Caki2 (cell line): ENCODE measurements at regions not wholly inside any gene's neighbourhood (a gene's known extent, or its start where the extent isn't known, plus 50 kb on each side); places are given as distances from the start of the nearest gene placed in this dataset.
"Not testable (repeated sequence)": the region's sequence is repeated elsewhere in the genome, so short reads cannot be mapped to it uniquely, and the experiment has no call there.

Source experiments
- DNase-seq: peaks from one replicate; pipeline ENCODE4 v3.0.0-alpha.2; 2015; ENCODE audit warnings: low read depth
- in situ Hi-C: cut with HindIII; loops from 2 replicates; pipeline ENCODE4 v1.10.0; 2016; ENCODE audit warnings: low sequenced_read_pairs, low pct_unique_long_range_greater_than_20kb, mixed read lengths

- DNase-seq = no peak
- in situ Hi-C loops = no loop called here
These were observed 209.2 kb upstream of the ZNF32 start for GRCh38 chr10:43857931-43858315.

- in situ Hi-C loops = no loop called here
- DNase-seq = peak; percentile 64
These were observed 208.7 kb upstream of the ZNF32 start for GRCh38 chr10:43857206-43857930.

- in situ Hi-C loops = no loop called here
- no peak for DNase-seq
These were observed 207.6 kb upstream of the ZNF32 start for GRCh38 chr10:43856299-43856698.

GRCh38 chr10:43855667-43856210 lies 207.1 kb upstream of the ZNF32 start:
- in situ Hi-C loops = no loop called here
- no peak for DNase-seq

GRCh38 chr10:43854007-43854406 lies 205.3 kb upstream of the ZNF32 start:
- DNase-seq = peak; percentile 79
- in situ Hi-C loops = no loop called here

GRCh38 chr10:43853369-43853768 lies 204.7 kb upstream of the ZNF32 start:
- in situ Hi-C loops = no loop called here
- DNase-seq = no peak

- in situ Hi-C loops = no loop called here
- no peak for DNase-seq
These were observed 204.0 kb upstream of the ZNF32 start for GRCh38 chr10:43852644-43853214.

- DNase-seq = no peak
- in situ Hi-C loops = no loop called here
These were observed 203.5 kb upstream of the ZNF32 start for GRCh38 chr10:43852149-43852548.

- peak; percentile 25 for DNase-seq
- in situ Hi-C loops = no loop called here
These were observed 202.3 kb upstream of the ZNF32 start for GRCh38 chr10:43851030-43851429.

GRCh38 chr10:43849551-43849950 lies 200.9 kb upstream of the ZNF32 start:
- no peak for DNase-seq
- in situ Hi-C loops = no loop called here

- no peak for DNase-seq
- in situ Hi-C loops = no loop called here
These were observed 198.3 kb upstream of the ZNF32 start for GRCh38 chr10:43846968-43847367.

GRCh38 chr10:43846187-43846680 lies 197.6 kb upstream of the ZNF32 start:
- DNase-seq = no peak
- in situ Hi-C loops = no loop called here

- in situ Hi-C loops = no loop called here
- no peak for DNase-seq
These were observed 196.4 kb upstream of the ZNF32 start for GRCh38 chr10:43845121-43845520.

- no peak for DNase-seq
- in situ Hi-C loops = no loop called here
These were observed 195.5 kb upstream of the ZNF32 start for GRCh38 chr10:43844221-43844620.

GRCh38 chr10:43843321-43844101 lies 194.8 kb upstream of the ZNF32 start:
- in situ Hi-C loops = no loop called here
- DNase-seq = no peak

- no peak for DNase-seq
- in situ Hi-C loops = no loop called here
These were observed 193.8 kb upstream of the ZNF32 start for GRCh38 chr10:43842496-43842895.

GRCh38 chr10:43842072-43842471 lies 193.4 kb upstream of the ZNF32 start:
- DNase-seq = no peak
- in situ Hi-C loops = no loop called here

- no peak for DNase-seq
- in situ Hi-C loops = no loop called here
These were observed 191.3 kb upstream of the ZNF32 start for GRCh38 chr10:43839973-43840372.

GRCh38 chr10:43834751-43835150 lies 186.1 kb upstream of the ZNF32 start:
- DNase-seq, in situ Hi-C loops: not testable (repeated sequence)
